ENCODE measurements at regions not wholly inside any gene's neighbourhood (a gene's known extent, or its start where the extent isn't known, plus 50 kb on each side); places are given as distances from the start of the nearest gene placed in this dataset.

GRCh38 chr13:86673931-86674431 lies 874.8 kb upstream of the SLITRK6 start:
- FAIRE-seq = no peak
- no peak overlapping the region for H2AFZ ChIP-seq (ENCODE audit: low read length)
- H3K36me3 ChIP-seq (replicated peaks in 1 of 2; ENCODE audit: control insufficient read depth in 1 of 2, insufficient read depth in 2 of 2, low read length in 2 of 2) = no peaks in the 10 kb centered on the region
- ChIA-PET POLR2A (no interaction called here), CTCF (ENCODE audit: low intra/inter-chr PET ratio, low total read pairs) (no interaction called here)
- no peaks in the 10 kb centered on the region for H3K4me1 ChIP-seq (ENCODE audit: insufficient read depth, low read length)
- no peak for DNase-seq (ENCODE audit: low spot score)
- no peak overlapping the region for H3K4me3 ChIP-seq (replicated peaks in 1 of 3; ENCODE audit: insufficient read depth in 1 of 3, low read depth in 2 of 3, low read length in 3 of 3)
- intact Hi-C loops (cut with micrococcal nuclease; ENCODE audit: unreplicated experiment) = no loop called here
- H3K79me2 ChIP-seq (ENCODE audit: insufficient read depth, low read length) = no peaks in the 10 kb centered on the region
- H3K27me3 ChIP-seq (ENCODE audit: control insufficient read depth in 1 of 2, insufficient read depth in 2 of 2, low read length in 2 of 2) = no peaks in the 10 kb centered on the region
- no peak overlapping the region for H3K9ac ChIP-seq (ENCODE audit: insufficient read depth, low read depth, low read length)
- TF ChIP-seq ZNF446 (CRISPR knock-in tag; IDR thresholded peaks at IDR 0.05) = no peak
- TF ChIP-seq LBX2 (CRISPR knock-in tag; IDR thresholded peaks at IDR 0.05; ENCODE audit: borderline replicate concordance) = no peak
- TF ChIP-seq PHF20 (CRISPR knock-in tag; IDR thresholded peaks at IDR 0.05) = no peak
- no peak for TF ChIP-seq MXD1 (CRISPR knock-in tag; IDR thresholded peaks at IDR 0.05)
- TF ChIP-seq ZNF414 (CRISPR knock-in tag; IDR thresholded peaks at IDR 0.05) = no peak
- TF ChIP-seq MED1 (CRISPR knock-in tag; IDR thresholded peaks at IDR 0.05) = no peak
- no peak for TF ChIP-seq ZNF562 (CRISPR knock-in tag; IDR thresholded peaks at IDR 0.05; ENCODE audit: borderline replicate concordance)
- TF ChIP-seq FOXA3 (CRISPR knock-in tag; IDR thresholded peaks at IDR 0.05) = no peak
- no peak for TF ChIP-seq KDM3A (CRISPR knock-in tag; IDR thresholded peaks at IDR 0.05; ENCODE audit: low read depth)
- TF ChIP-seq ZNF576 (CRISPR knock-in tag; IDR thresholded peaks at IDR 0.05) = no peak
- no peak for TF ChIP-seq CHD4 (IDR thresholded peaks at IDR 0.05; ENCODE audit: borderline replicate concordance, low read length)
- TF ChIP-seq KLF12 (CRISPR knock-in tag; IDR thresholded peaks at IDR 0.05; ENCODE audit: borderline replicate concordance) = no peak
- TF ChIP-seq ZBTB21 (CRISPR knock-in tag; IDR thresholded peaks at IDR 0.05) = no peak
- no peak for TF ChIP-seq TEAD3 (CRISPR knock-in tag; optimal IDR thresholded peaks at IDR 0.05; ENCODE audit: borderline replicate concordance)
- no peak for TF ChIP-seq ZNF552 (CRISPR knock-in tag; IDR thresholded peaks at IDR 0.05; ENCODE audit: borderline replicate concordance)
- TF ChIP-seq ARHGAP35 (CRISPR knock-in tag; IDR thresholded peaks at IDR 0.05; ENCODE audit: borderline replicate concordance) = no peak
- no peak for TF ChIP-seq GABPA (IDR thresholded peaks at IDR 0.05; ENCODE audit: low read depth, low read length)
- no peak for TF ChIP-seq GABPA (CRISPR knock-in tag; IDR thresholded peaks at IDR 0.05; ENCODE audit: low read depth)
- TF ChIP-seq ZNF460 (CRISPR knock-in tag; IDR thresholded peaks at IDR 0.05; ENCODE audit: borderline replicate concordance) = no peak
- in situ Hi-C loops (cut with HindIII; ENCODE audit: extremely low pct_ligation_motif_present, low pct_unique_long_range_greater_than_20kb) = no loop called here
- H3K27ac ChIP-seq (ENCODE audit: extremely low read length, insufficient read depth, low read length) = no peak overlapping the region
- BruUV-seq (replicated peaks) = no TSS peak
- H3K9me3 ChIP-seq (ENCODE audit: low read length) = no peaks in the 10 kb centered on the region
- H4K20me1 ChIP-seq (ENCODE audit: insufficient read depth, low read length) = no peaks in the 10 kb centered on the region
- no peak for ATAC-seq
- H3K4me2 ChIP-seq (ENCODE audit: low read depth, low read length) = no peak overlapping the region

Measured in HepG2 (cell line).